ENCODE measurements at regions not wholly inside any gene's neighbourhood (a gene's known extent, or its start where the extent isn't known, plus 50 kb on each side); places are given as distances from the start of the nearest gene placed in this dataset.

DNA sequence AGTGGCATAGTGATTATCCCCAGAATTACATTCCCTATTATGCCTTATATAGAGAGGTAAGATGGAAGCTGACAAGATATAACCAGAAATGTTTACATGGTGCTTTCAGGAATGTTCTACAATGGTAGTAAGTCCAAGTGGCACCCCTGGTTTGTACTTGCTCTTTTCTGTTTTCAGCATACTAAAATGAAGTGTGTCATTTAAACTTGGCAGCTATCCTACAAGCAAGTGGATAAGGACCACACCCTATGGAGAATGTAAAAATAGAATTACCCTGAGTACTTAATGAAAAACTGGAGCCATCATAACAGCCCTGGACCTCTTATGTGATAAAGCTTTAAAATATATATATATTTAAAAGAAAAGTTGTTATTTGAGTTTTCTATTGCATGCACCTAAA lies 1012.7 kb upstream of the CADM2 start:
- H3K27me3 ChIP-seq (ENCODE audit: control insufficient read depth, insufficient read depth, low read length) = no peaks in the 10 kb centered on the region
- TF ChIP-seq, protein P1, sequence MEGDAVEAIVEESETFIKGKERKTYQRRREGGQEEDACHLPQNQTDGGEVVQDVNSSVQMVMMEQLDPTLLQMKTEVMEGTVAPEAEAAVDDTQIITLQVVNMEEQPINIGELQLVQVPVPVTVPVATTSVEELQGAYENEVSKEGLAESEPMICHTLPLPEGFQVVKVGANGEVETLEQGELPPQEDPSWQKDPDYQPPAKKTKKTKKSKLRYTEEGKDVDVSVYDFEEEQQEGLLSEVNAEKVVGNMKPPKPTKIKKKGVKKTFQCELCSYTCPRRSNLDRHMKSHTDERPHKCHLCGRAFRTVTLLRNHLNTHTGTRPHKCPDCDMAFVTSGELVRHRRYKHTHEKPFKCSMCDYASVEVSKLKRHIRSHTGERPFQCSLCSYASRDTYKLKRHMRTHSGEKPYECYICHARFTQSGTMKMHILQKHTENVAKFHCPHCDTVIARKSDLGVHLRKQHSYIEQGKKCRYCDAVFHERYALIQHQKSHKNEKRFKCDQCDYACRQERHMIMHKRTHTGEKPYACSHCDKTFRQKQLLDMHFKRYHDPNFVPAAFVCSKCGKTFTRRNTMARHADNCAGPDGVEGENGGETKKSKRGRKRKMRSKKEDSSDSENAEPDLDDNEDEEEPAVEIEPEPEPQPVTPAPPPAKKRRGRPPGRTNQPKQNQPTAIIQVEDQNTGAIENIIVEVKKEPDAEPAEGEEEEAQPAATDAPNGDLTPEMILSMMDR (IDR thresholded peaks at IDR 0.05; ENCODE audit: insufficient read depth, low read length, poor library complexity, severe bottlenecking) = no peak
- no peak for DNase-seq (ENCODE audit: low read depth)
- no peaks in the 10 kb centered on the region for H3K36me3 ChIP-seq (ENCODE audit: control insufficient read depth, insufficient read depth, low read length)
- H3K4me3 ChIP-seq (ENCODE audit: low read depth, low read length) = no peak overlapping the region

DNA sequence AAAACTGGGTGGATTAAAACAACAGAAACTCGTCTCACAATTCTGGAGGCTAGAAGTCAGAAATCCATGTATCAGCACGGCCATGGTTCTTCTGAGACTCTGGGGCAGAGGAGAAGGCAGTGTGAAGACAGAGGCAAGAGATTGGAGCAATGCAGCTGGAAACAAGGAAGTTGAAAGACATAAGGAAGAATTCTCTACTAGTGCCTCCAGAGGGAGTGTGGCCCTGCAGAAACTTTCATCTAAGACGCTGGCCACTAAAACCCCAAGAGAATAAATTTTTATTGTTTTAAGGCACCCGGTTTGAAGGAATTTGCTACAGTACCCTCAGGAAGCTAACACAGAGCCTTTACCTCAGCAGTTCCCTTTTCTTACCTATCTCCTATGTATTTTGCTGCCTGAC lies 1012.2 kb upstream of the CADM2 start:
- TF ChIP-seq, protein P1 (IDR thresholded peaks at IDR 0.05; ENCODE audit: insufficient read depth, low read length, poor library complexity, severe bottlenecking) = no peak
- H3K36me3 ChIP-seq (ENCODE audit: control insufficient read depth, insufficient read depth, low read length) = no peaks in the 10 kb centered on the region
- no peaks in the 10 kb centered on the region for H3K27me3 ChIP-seq (ENCODE audit: control insufficient read depth, insufficient read depth, low read length)
- H3K4me3 ChIP-seq (ENCODE audit: low read depth, low read length) = no peak overlapping the region
- no peak for DNase-seq (ENCODE audit: low read depth)

DNA sequence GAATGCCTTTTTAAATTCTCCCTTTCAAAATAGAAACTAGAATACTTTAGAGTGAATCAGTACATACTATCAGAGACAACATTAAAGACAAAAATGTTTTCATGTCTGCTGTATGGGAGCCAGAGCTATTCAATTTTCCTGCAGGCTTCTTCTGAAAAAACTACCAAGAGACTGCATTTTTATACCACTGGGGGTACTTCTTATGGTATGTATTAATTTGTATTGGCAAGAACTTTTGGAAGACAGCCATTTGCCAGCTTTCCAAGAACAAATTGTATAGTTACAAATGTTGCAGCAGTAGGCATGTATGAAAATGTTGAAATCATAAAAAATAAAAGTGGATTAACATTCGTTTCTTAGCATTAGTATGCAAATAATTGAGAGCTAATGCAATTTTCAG lies 1010.0 kb upstream of the CADM2 start:
- Histone ChIP-seq H3K27me3 (ENCODE audit: control insufficient read depth, insufficient read depth, low read length) (no peaks in the 10 kb centered on the region), H3K4me3 (ENCODE audit: low read depth, low read length) (no peak overlapping the region), H3K36me3 (ENCODE audit: control insufficient read depth, insufficient read depth, low read length) (no peaks in the 10 kb centered on the region)
- TF ChIP-seq, protein P1 (IDR thresholded peaks at IDR 0.05; ENCODE audit: insufficient read depth, low read length, poor library complexity, severe bottlenecking) = no peak
- no peak for DNase-seq (ENCODE audit: low read depth)

DNA sequence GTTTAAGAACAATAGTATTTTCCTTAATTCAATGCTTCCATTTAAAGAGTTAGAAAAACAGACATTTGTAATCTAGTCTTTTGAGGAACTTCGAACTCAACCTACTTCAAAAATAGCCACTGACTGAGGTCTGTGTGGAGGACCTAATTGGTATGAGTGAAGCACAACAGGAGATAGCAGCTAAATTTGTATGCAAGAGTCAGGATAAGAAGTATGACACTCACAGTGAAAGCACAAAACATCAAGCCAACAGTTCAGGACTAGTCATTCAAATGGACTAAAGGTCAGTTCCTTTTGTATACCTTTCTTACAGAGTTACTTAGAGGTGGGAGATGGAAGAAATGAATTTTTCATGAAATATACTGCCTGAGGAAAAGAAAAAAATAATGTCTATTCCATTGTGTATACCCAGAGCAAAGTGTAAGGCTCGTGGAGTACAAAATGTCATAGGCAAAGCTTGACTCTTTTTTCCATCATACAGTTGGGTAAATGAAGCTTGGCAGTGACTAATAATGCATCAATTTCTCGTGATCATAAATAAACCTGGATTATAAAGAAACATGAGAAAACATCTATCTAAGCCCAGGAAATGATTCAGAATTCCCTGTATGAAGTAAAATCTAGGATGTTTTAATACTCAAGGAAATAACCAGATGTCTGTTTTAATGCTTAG lies 1005.2 kb upstream of the CADM2 start:
- no peak for DNase-seq (ENCODE audit: low read depth)
- H3K36me3 ChIP-seq (ENCODE audit: control insufficient read depth, insufficient read depth, low read length) = no peaks in the 10 kb centered on the region
- TF ChIP-seq, protein P1 (IDR thresholded peaks at IDR 0.05; ENCODE audit: insufficient read depth, low read length, poor library complexity, severe bottlenecking) = no peak
- no peaks in the 10 kb centered on the region for H3K27me3 ChIP-seq (ENCODE audit: control insufficient read depth, insufficient read depth, low read length)
- H3K4me3 ChIP-seq (ENCODE audit: low read depth, low read length) = no peak overlapping the region

DNA sequence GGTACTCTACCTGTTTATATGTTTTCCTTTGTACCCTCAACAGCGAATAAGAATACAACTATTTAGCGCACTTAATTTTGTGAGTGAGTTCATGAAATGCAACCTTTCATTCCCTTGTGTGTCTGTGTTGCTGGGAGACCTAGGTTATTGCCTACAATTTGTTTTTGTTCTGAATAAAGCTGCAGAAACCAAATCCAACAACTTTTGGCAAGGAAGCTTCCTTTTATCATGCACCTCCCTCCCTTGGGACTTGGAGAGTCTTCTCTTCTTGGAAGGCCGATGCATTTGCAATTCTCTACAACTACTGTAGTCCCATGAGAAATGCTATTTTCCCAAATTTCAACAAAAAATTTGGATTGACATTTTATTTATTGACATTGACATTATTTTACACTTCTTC lies 1002.4 kb upstream of the CADM2 start:
- H3K4me3 ChIP-seq (ENCODE audit: low read depth, low read length) = no peak overlapping the region
- TF ChIP-seq, protein P1 (IDR thresholded peaks at IDR 0.05; ENCODE audit: insufficient read depth, low read length, poor library complexity, severe bottlenecking) = no peak
- no peaks in the 10 kb centered on the region for H3K36me3 ChIP-seq (ENCODE audit: control insufficient read depth, insufficient read depth, low read length)
- DNase-seq (ENCODE audit: low read depth) = no peak
- H3K27me3 ChIP-seq (ENCODE audit: control insufficient read depth, insufficient read depth, low read length) = no peaks in the 10 kb centered on the region

DNA sequence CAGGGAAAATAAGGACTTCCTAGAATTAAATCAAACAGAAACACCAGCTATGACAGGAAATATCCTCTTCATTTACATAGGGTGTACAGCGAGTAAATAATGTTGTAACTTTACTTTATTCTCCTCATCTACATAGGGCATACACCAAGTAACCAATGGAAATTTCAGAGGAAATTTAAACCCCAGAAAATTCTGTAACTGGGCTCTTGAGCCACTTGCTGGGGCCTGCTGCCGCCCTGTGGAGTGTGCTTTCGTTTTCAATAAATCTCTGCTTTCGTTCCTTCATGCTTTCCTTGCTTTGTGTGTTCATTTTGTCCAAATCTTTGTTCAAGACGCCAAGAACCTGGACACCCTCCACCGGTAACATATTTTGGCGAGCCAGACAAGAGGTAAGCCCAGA lies 990.4 kb upstream of the CADM2 start:
- Histone ChIP-seq H3K4me3 (ENCODE audit: low read depth, low read length) (no peak overlapping the region), H3K27me3 (ENCODE audit: control insufficient read depth, insufficient read depth, low read length) (no peaks in the 10 kb centered on the region), H3K36me3 (ENCODE audit: control insufficient read depth, insufficient read depth, low read length) (no peaks in the 10 kb centered on the region)
- TF ChIP-seq, protein P1 (IDR thresholded peaks at IDR 0.05; ENCODE audit: insufficient read depth, low read length, poor library complexity, severe bottlenecking) = no peak
- no peak for DNase-seq (ENCODE audit: low read depth)

Measured in kidney epithelial cell (primary cell).